HG02943 (cell line): ENCODE measurements at regions not wholly inside any gene's neighbourhood (a gene's known extent, or its start where the extent isn't known, plus 50 kb on each side); places are given as distances from the start of the nearest gene placed in this dataset.

ENCODE experiments used
- ATAC-seq: cut with Tn5 transposase; IDR thresholded peaks from one replicate; pipeline ENCODE4 v1.9.1; 2021; ENCODE audit warnings: mild to moderate bottlenecking, low read depth, moderate library complexity; ENCODE audit not compliant: unreplicated experiment

DNA sequence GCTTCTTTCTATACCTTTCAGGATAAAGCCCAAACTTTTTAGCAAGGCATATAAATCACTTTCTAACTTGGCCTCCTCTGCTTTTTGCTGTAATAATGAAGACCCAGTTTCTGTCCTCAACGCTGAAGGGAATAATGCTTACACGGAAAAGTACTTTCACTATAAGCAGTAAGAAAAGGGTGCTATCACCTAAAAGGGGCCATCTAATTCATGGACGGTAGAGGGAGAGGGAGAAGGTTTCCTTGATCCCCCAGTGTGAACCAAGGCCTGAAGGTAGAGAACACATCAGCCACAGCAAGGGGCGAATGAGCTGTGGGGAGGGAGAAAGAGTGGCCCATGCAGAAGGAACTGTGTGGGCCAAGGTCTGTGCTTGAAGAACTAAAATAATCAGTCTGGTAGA lies 417.7 kb upstream of the CLINT1 start:
- no peak for ATAC-seq

DNA sequence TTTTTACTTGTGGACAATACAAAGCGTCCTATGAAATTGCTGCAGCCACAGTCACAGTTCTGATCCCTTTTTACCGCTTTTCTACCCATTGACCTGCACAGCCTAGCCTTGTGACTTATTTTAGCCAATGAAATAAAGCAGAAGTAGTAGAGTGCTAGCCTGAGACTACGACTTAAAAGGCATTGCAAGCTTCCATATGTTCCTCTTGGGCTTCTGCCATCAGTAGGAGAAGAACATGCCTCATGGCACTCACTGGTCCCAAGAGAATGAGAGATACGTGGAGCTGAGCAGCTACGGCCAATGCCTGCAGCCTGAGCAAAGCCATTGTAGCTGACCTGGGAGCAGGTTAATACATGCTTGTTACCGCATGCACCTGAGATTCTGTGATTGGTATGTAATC lies 416.6 kb upstream of the CLINT1 start:
- ATAC-seq: no peak

DNA sequence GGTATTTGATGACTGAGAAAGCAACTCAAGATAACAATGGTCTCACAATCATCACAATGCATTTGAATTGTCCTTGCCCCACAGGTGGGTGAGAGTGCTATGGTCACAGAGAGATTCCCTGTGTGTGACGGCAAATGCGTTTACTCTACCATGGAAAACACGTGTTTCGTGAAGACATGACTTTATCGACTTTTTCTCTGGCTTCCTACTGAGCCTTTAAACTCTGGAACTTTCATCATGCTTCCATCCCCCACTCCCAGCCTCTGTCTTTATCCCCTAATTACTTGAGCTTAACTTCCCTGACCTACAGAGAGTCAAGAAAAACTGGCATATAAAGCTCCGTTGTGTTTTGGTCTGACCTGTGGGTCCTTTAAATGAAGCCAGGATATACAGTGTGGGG lies 414.1 kb upstream of the CLINT1 start:
- ATAC-seq: no peak

DNA sequence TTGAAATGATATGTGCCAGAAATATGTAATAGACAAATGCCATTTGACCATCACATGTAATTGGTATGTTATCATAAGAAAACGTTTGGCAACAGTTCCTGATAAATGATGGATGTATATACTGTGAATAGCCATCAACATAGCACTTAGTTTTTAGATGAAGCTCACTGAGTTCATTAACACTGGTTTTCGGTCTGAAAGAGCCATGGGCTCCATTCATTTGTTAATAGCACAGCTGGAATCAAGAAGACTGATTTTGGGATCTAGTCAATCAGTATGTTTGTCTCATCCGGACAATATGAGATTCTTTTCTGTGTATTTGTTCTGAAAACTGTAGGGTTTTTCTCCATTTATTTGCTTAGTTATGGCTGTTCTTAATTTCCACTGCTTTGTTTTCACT lies 413.5 kb upstream of the CLINT1 start:
- no peak for ATAC-seq

DNA sequence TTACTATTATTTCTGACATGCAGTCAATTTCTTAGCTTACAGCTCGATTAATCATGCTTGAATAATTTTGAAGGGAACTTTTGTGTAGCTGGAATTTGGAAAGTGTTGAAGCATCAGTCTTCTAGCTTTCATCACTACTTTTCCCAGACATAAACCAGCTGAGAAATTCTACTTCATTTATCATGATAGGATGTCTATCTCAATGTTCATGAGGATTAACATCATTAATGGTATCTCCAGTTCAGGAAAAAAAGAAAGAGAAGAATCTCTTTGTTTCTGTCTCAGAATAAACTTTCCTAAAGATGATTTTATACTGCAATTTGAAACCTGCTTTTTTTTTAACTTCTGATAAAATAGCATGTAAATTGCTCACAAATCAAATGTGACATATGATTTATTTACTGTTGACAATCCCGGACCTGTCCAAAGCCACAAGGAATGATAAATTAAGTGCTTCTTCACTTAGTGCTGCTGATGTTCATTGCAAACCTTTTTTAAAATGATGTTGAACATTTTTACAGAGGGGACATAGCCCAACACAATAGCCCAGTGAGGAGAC lies 412.1 kb upstream of the CLINT1 start:
- no peak for ATAC-seq

DNA sequence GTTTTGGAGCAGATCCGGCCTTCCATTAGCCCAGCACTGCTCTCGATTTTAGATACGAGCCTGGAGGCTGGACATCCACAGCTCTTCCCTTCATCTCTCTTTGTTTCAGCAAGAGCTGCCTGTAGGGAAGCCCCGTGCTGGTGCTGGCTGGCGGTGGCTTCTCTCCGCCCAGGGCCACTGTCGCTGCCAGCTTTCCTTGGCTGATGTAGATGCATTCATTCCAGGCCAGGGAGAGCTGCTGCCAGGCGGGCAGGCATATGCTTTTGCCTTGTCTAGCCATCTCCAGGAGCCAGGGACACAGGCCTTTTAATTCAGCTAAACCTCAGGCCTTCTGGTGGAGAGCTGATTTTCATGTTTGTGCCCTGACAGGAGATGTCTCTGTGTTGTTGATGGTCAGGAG lies 409.3 kb upstream of the CLINT1 start:
- no peak for ATAC-seq

DNA sequence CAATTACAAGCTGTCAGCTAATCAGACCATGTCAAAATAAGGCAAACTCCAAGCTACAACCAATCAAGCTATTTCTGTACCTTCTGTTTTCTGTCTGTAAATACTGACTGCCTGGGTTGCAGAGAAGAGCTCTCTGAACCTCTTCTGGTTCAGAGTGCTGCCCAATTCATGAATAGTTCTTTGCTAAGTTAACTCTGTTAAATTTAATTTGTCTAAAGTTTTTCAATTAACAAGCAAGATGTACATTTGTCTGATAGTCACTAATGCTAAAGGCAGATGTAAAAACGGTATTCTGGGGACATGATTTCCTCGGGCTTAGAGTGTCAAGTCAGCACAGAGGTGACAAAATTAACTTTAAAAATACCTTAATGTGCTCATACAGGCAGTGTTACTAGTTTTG lies 408.3 kb upstream of the CLINT1 start:
- ATAC-seq: no peak

DNA sequence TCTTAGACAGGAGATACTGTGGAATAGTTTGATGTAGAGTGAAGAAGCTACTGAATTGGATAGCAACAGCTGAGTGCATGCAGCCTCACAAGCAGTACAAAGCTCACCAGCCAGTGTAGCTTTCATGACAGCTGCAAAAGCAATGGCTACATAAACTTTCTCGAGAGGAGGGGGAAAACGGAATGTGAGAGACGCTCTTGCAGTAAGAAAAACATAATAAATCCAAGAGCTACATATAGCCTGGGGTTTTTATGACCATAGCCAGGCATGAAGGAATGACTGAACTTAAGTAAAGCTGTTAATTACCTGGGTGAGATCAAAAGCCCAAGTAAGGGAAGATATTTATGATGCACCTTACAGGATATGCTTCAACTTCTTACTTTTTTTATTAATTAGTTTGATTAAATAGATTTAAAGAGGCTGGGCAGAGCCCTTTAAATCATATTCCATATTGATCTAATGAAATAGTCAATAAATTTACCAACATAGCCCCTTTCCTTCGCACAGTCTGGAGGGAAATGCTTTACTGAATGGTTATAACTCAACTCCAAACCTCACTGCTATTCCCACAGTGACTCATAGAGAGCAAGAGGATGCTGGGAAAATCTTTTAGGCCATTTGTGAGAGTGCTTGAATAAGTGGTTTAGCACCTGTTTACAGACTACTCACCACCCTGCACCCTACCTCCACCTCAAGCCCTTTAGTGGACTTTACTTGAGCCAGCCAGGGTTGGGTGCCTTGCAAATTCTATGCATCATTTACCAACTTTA lies 407.2 kb upstream of the CLINT1 start:
- ATAC-seq: no peak

DNA sequence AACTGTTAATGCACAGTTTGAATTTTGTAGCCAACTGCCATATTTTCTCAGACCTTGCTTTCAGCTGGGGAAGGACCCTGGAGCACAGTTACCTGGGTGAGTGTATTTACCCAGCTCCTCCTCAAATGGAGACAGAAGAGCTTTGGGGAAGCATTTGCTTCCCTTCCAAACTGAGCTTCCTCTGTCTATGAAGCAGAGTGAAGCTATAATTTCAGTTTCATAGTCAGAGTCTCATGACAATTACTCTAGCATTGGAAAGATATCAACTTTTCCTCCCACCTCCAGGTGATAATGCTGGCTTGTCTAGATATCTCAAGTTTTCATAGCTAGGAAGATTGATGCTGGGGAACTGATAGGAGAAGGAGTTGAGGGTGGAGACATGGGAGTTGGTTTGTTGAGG lies 406.4 kb upstream of the CLINT1 start:
- no peak for ATAC-seq

DNA sequence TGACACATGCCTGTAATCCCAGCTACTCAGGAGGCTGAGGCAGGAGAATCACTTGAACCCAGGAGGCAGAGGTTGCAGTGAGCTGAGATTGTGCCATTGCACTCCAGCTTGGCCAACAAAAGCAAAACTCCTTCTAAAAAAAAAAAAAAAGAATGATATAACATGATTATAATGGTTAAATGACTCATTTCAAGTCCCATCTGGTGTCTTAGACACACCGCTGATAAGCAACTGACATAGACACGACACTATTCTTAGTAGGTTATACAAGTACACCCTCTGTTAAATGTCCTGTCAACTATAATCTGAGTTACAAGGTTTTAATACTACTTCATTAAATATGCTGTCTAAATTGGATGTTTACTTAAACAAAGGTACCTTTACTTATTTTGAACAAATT lies 405.3 kb upstream of the CLINT1 start:
- no peak for ATAC-seq

DNA sequence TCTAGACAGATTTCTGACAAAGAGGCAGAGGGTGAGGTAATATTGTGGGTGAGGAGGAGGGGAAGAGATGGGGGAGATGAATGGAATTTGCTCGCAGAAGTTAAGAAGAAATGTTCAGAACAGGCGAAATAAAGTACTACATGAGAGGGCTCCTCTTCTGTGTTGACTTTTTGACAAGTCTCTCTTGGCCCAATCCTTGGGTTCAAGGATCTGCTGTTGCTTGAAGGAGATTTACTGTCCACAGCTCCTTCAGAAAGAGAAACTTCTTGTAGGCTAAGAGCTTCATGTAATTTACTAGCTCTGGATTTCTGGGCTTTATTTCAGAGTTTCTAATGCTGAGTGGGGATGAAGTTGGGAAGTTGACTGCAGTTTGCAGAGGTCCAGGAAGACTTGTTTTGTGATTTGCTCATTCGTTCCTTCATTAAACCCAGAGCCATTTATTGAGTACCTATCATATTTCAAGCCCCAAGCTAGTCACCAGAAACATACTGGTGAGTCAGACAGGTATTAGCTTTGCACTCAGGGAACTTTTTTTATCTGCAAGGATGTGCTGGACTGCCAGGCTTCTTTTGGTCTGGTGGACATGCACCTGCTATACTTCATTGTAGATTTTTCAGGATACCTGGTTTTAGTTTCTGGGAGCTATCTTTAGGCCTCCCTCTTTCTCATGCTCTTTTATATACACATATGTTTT lies 402.9 kb upstream of the CLINT1 start:
- no peak for ATAC-seq

DNA sequence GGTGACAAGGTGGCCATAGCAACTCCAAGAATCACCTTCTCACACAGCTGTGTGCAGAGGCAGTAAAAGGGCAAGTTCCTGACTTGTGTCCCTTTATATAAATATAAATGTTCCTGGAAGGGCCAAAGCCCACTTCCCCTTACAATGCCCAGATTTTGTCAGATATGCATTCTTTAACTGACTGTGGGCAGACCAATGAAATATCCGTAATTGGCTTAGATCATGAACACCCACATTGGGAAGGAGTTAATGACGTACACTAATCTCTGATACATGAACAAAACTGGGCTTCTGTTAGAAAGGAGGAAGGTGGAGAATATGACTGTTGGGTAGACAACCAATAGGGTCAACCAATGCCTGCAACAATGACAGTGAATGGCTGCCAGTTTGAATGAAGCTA lies 397.2 kb upstream of the CLINT1 start:
- no peak for ATAC-seq

DNA sequence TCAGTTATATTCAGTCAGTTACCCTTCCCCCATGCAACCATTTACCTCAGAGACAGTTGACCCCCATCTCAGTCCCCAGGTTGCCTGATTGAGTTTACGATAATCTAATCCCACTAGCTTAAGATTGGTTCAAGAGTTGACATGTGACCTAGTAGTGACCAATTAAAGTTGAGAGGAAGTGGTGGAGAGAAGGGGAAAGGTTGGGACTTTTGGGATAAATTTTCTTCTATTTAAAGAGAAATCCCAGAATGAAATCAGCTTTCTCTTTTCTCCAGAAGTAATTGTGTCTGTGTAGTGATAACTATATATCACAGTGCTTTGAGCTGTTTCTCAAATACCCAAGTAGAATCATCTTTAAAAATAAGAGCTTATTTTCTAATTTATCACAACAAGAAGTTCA lies 396.7 kb upstream of the CLINT1 start:
- no peak for ATAC-seq

DNA sequence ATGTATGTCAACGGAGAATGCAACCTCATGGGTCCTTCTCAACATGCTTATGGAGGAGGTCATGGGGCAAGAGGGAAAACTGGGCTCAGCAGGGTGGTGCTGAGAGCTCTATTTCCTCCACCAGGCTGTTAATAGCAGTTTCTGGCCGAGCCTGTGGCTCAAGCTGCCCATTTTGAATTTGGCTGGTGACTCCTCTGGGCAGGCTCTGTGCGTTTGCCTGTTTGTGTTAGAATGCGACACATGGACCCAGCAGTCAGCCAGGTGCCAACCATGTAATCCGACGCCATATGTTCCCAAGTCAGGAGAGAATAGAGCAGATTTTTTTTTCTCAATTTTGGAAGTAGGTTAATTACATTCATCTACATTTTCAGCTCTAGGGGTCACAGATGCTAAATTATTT lies 387.7 kb upstream of the CLINT1 start:
- ATAC-seq: no peak

DNA sequence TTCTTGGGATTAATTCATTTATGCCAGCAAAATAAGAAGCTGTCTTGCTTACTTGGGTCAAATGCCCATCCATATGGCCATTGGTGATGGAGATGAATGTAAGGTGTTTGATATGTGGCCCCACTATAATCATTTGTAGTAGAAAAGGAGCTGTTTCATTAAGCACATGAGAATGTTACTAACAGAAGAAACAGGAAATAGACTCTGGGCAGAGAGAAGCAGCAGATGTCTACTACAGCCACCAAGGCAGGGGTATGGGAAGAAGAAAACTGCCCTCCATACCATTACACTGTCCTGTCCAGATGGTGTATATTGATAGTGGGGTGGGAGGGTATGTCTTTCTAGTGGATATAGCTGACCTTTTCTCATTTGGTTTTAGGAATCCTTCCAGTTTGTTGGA lies 386.6 kb upstream of the CLINT1 start:
- no peak for ATAC-seq

DNA sequence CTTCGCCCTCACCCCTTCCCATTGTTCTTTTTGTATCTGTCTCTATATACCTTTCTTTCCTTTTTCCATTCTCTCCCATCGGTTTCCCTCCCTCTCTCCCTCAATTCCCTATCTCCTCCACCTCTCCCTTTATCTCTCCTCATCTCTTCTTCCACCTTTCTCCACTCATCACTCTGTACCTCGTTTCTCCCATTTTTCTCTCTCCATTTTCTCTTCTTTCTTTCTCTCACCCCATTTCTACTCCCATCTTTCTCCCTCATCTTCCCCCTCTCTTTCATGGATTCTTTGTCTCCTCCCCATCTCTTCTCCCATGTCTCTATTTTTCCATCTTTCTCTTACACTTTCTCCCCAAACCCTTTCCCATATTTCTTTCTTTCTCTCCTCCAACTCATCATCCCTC lies 385.9 kb upstream of the CLINT1 start:
- no peak for ATAC-seq

DNA sequence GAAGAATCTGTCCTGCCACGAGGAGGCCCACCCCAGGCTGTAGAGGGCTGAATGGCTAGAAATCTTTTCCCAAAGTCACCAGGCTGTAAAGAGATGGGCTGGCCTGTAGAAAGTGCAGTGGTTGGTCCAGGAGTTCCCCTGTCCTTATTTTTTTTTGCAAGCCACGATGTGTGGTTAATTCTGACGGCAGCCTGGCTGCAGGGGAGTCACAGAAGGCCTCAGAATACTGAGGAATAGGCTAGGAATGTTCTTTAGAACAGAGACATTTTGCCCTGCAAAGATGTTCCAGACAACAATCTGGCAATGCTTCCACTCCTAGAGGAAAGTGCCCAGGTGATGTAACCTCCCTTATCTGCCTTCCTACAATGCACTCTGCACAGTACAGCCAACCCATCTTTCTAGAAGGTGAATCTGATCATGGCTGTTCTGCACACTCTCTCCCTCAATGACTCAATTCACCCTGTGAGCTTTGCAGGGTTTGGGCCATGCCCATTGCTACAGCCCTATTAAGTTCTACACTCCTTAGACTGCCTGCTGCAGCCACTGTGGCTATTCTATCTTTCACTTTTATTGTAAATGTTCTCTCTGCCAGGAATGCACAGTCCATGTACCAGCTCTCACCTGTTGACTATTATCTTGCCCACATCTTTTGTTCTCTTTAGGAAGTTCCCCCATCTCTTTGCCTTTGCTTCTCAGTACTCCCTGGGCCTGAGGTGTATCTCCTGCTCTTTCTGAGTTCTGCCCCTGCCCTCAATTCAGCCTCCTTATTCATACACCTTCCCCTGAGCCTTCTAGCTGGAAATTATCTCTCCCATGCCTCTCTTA lies 377.8 kb upstream of the CLINT1 start:
- no peak for ATAC-seq

DNA sequence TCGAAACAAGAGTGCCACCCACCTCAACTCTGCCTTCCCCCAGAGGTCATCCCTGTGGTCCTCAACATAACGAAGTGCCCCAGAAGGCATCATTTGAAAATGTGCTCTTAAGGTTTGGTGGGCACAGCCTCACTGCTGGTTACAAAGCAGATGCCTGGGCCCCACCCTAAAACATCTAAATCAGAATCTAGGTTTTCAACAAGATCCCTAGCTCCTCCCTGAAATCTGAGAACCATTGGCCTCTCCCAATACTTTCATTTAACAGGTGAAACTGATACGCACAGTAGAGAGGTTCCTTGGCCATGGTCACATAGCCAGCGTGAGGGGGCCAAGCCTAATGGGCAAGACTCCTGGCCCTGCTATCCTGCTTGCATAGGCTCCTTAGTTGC lies 376.2 kb upstream of the CLINT1 start:
- ATAC-seq: no peak

DNA sequence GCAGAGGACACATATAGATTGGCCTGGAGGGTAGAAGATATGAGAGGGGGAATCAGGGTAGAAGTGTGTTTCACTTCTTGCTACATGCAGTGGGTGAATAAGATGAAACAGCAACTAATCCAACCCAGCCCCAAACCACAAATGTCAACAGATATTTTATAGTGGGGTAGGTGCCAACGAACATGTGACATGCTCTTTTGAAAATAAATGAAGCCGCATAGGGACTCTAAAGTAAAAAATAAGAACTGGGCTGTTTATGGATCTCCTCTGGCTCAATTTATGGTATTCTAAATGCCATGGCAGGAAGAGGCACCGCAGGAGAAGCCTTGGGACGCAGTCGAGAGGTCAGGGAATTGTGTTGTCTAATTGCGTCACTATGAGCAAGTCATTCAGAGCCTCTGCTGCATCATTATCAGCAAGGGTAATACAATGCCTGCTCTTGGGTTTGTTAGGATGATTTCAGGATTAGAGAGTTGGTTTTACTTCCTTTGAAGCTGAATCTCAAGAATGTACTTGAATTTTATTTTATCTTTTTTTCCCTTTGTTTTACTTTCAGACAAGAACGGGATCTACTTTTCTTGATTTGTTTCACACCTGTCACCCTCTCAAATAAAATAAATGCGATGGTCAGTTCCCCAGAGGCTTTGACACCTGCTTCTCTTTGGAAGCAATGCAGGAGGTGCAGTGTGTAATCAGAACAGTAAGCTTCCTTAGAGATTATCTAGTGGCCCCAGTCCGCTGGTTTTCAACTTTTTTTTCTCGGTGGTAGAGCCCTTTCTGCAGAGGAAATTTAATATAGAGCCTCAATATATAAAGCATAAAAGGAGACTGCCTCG lies 375.6 kb upstream of the CLINT1 start:
- no peak for ATAC-seq

DNA sequence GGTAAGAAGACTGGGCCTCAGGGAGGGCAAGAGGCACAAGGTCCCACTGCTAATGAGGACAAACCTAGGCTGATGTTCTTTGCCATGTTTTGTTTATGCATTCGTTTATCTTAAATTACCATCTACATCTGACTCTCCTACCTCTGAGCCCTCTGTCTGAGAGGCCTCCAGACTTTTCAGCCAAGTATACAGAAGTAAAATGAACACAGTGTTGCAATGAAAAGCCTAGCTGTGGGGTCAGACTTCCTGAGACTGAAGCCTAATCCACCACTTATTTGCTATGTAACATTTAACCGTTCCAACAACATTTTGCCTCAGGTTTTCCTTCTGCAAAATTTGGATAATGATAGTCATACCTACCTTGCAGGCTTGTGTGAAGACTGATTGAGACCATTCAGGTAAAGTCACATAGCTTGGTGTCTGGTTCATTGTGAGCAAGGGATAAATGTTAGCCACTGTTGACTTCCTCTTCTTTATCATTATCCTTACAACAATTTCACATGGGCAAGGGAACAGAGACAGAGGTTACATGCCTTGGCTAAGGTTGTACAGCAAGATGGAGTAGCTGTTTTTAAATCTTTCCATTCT lies 374.9 kb upstream of the CLINT1 start:
- ATAC-seq: no peak
